ENCODE measurements at regions not wholly inside any gene's neighbourhood (a gene's known extent, or its start where the extent isn't known, plus 50 kb on each side); places are given as distances from the start of the nearest gene placed in this dataset.

- intact Hi-C loops (cut with DNase I): no loop called here
- no peaks in the 10 kb centered on the region for H3K9me3 ChIP-seq
- H3K4me1 ChIP-seq: no peaks in the 10 kb centered on the region
- no peaks in the 10 kb centered on the region for H3K36me3 ChIP-seq
- no peak overlapping the region for H3K4me3 ChIP-seq
- no peak overlapping the region for H3K27ac ChIP-seq
- TF ChIP-seq POLR2AphosphoS5 (IDR thresholded peaks at IDR 0.05; ENCODE audit: insufficient read depth in 1 of 2, low read depth in 1 of 2) (no peak), POLR2A (IDR thresholded peaks at IDR 0.05) (no peak), CTCF (IDR thresholded peaks at IDR 0.05) (no peak)
- no peak for DNase-seq (ENCODE audit: extremely low spot score in 2 of 2)
- no peaks in the 10 kb centered on the region for H3K27me3 ChIP-seq
Observed at GRCh38 chr15:35740761-35741160, 194.8 kb upstream of the DPH6 start.

GRCh38 chr15:35741395-35741794, 195.4 kb upstream of the DPH6 start:
- Histone ChIP-seq H3K4me3 (no peak overlapping the region), H3K36me3 (no peaks in the 10 kb centered on the region), H3K27me3 (no peaks in the 10 kb centered on the region), H3K27ac (no peak overlapping the region), H3K9me3 (no peaks in the 10 kb centered on the region), H3K4me1 (no peaks in the 10 kb centered on the region)
- TF ChIP-seq POLR2AphosphoS5 (IDR thresholded peaks at IDR 0.05; ENCODE audit: insufficient read depth in 1 of 2, low read depth in 1 of 2) (no peak), POLR2A (IDR thresholded peaks at IDR 0.05) (no peak), CTCF (IDR thresholded peaks at IDR 0.05) (no peak)
- intact Hi-C loops (cut with DNase I): no loop called here
- no peak for DNase-seq (ENCODE audit: extremely low spot score in 2 of 2)

GRCh38 chr15:35741881-35742280, 195.9 kb upstream of the DPH6 start:
- Histone ChIP-seq H3K4me3 (no peak overlapping the region), H3K27ac (no peak overlapping the region), H3K4me1 (no peaks in the 10 kb centered on the region), H3K36me3 (no peaks in the 10 kb centered on the region), H3K27me3 (no peaks in the 10 kb centered on the region), H3K9me3 (no peaks in the 10 kb centered on the region)
- DNase-seq (ENCODE audit: extremely low spot score in 2 of 2): no peak
- TF ChIP-seq POLR2AphosphoS5 (IDR thresholded peaks at IDR 0.05; ENCODE audit: insufficient read depth in 1 of 2, low read depth in 1 of 2): no peak
- intact Hi-C loops (cut with DNase I): no loop called here

GRCh38 chr15:35743321-35743720, 197.4 kb upstream of the DPH6 start:
- H3K36me3 ChIP-seq: no peaks in the 10 kb centered on the region
- H3K27ac ChIP-seq: no peak overlapping the region
- H3K27me3 ChIP-seq: no peaks in the 10 kb centered on the region
- no peak for DNase-seq (ENCODE audit: extremely low spot score in 2 of 2)
- TF ChIP-seq CTCF (IDR thresholded peaks at IDR 0.05): no peak
- no peak for TF ChIP-seq POLR2AphosphoS5 (IDR thresholded peaks at IDR 0.05; ENCODE audit: insufficient read depth in 1 of 2, low read depth in 1 of 2)
- TF ChIP-seq POLR2A (IDR thresholded peaks at IDR 0.05): no peak
- H3K9me3 ChIP-seq: no peaks in the 10 kb centered on the region
- H3K4me3 ChIP-seq: no peak overlapping the region
- intact Hi-C loops (cut with DNase I): no loop called here
- H3K4me1 ChIP-seq: no peaks in the 10 kb centered on the region

- no peaks in the 10 kb centered on the region for H3K36me3 ChIP-seq
- H3K4me1 ChIP-seq: no peaks in the 10 kb centered on the region
- H3K27ac ChIP-seq: no peak overlapping the region
- no peak for DNase-seq (ENCODE audit: extremely low spot score in 2 of 2)
- no peaks in the 10 kb centered on the region for H3K27me3 ChIP-seq
- H3K9me3 ChIP-seq: no peaks in the 10 kb centered on the region
- intact Hi-C loops (cut with DNase I): no loop called here
- TF ChIP-seq CTCF (IDR thresholded peaks at IDR 0.05): no peak
- no peak overlapping the region for H3K4me3 ChIP-seq
Observed at GRCh38 chr15:35746121-35746520, 200.2 kb upstream of the DPH6 start.

GRCh38 chr15:35748105-35748504, 202.1 kb upstream of the DPH6 start:
- Histone ChIP-seq H3K36me3 (no peaks in the 10 kb centered on the region), H3K27ac (no peak overlapping the region), H3K27me3 (no peaks in the 10 kb centered on the region), H3K9me3 (no peaks in the 10 kb centered on the region), H3K4me3 (no peak overlapping the region), H3K4me1 (no peaks in the 10 kb centered on the region)
- intact Hi-C loops (cut with DNase I): no loop called here
- DNase-seq (ENCODE audit: extremely low spot score in 2 of 2): no peak
- TF ChIP-seq CTCF (IDR thresholded peaks at IDR 0.05) (no peak), POLR2AphosphoS5 (IDR thresholded peaks at IDR 0.05; ENCODE audit: insufficient read depth in 1 of 2, low read depth in 1 of 2) (no peak), POLR2A (IDR thresholded peaks at IDR 0.05) (no peak)

Data from vagina (tissue), 2 donors.